Kidney glomerular epithelial cell (primary cell): ENCODE measurements at regions not wholly inside any gene's neighbourhood (a gene's known extent, or its start where the extent isn't known, plus 50 kb on each side); places are given as distances from the start of the nearest gene placed in this dataset.
A peak's percentile ranks its signal among the peaks of the same experiment; 100 is the strongest.

Experiments
- DNase-seq: peaks from one replicate; lab custom pipeline; 2025; lab: John Stamatoyannopoulos, UW

- DNase-seq = no peak
These were observed 269.1 kb upstream of the CD180 start for GRCh38 chr5:67465537-67466207.

- no peak for DNase-seq
These were observed 265.5 kb upstream of the CD180 start for GRCh38 chr5:67462147-67462546.

- DNase-seq = no peak
These were observed 262.7 kb upstream of the CD180 start for GRCh38 chr5:67459253-67459652.

- DNase-seq = no peak
These were observed 259.4 kb upstream of the CD180 start for GRCh38 chr5:67455970-67456369.

GRCh38 chr5:67454957-67455561 lies 258.5 kb upstream of the CD180 start:
- DNase-seq = no peak

- peak; percentile 2 for DNase-seq
These were observed 256.7 kb upstream of the CD180 start for GRCh38 chr5:67453111-67453905.

- no peak for DNase-seq
These were observed 255.2 kb upstream of the CD180 start for GRCh38 chr5:67451640-67452279.

GRCh38 chr5:67447732-67448131 lies 251.1 kb upstream of the CD180 start:
- no peak for DNase-seq

- no peak for DNase-seq
These were observed 241.6 kb upstream of the CD180 start for GRCh38 chr5:67437905-67438845.

GRCh38 chr5:67435032-67435431 lies 238.4 kb upstream of the CD180 start:
- DNase-seq = no peak

- no peak for DNase-seq
These were observed 237.9 kb upstream of the CD180 start for GRCh38 chr5:67434466-67434865.

- DNase-seq = no peak
These were observed 236.0 kb upstream of the CD180 start for GRCh38 chr5:67432606-67433005.

GRCh38 chr5:67431191-67431590 lies 234.6 kb upstream of the CD180 start:
- no peak for DNase-seq

GRCh38 chr5:67427850-67428298 lies 231.3 kb upstream of the CD180 start:
- DNase-seq = no peak

GRCh38 chr5:67426961-67427849 lies 230.6 kb upstream of the CD180 start:
- DNase-seq = peak; percentile 87

- peak; percentile 50 for DNase-seq
These were observed 228.9 kb upstream of the CD180 start for GRCh38 chr5:67425514-67425913.

- no peak for DNase-seq
These were observed 221.2 kb upstream of the CD180 start for GRCh38 chr5:67417839-67418238.

- DNase-seq = no peak
These were observed 220.4 kb upstream of the CD180 start for GRCh38 chr5:67416986-67417385.

GRCh38 chr5:67416133-67416937 lies 219.7 kb upstream of the CD180 start:
- DNase-seq = no peak

- no peak for DNase-seq
These were observed 218.1 kb upstream of the CD180 start for GRCh38 chr5:67414712-67415111.
